ENCODE measurements at regions not wholly inside any gene's neighbourhood (a gene's known extent, or its start where the extent isn't known, plus 50 kb on each side); places are given as distances from the start of the nearest gene placed in this dataset.

DNA sequence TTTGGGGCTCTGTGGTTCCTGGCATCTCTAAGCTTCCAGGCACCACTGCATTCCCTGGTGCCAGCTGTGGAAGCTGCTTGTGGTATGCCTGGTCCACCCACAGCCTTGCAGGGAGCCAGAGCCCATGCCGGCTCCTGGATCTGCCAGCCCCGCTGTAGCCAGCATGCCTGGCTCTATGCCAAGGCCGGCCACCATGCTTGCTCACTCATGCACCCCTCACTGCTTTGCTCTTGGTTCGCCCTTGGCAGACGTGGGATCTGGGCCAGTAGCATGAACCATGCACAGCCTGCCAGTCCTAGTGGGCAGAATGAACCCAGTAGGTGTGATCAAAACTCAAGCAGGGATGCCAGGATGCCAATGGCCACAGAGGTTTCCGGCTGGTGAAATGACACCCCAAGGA lies 634.2 kb upstream of the TMEFF2 start:
- TF ChIP-seq EZH2 (IDR thresholded peaks at IDR 0.05; ENCODE audit: insufficient read depth, low read length), result no peak
- TF ChIP-seq, protein P1, sequence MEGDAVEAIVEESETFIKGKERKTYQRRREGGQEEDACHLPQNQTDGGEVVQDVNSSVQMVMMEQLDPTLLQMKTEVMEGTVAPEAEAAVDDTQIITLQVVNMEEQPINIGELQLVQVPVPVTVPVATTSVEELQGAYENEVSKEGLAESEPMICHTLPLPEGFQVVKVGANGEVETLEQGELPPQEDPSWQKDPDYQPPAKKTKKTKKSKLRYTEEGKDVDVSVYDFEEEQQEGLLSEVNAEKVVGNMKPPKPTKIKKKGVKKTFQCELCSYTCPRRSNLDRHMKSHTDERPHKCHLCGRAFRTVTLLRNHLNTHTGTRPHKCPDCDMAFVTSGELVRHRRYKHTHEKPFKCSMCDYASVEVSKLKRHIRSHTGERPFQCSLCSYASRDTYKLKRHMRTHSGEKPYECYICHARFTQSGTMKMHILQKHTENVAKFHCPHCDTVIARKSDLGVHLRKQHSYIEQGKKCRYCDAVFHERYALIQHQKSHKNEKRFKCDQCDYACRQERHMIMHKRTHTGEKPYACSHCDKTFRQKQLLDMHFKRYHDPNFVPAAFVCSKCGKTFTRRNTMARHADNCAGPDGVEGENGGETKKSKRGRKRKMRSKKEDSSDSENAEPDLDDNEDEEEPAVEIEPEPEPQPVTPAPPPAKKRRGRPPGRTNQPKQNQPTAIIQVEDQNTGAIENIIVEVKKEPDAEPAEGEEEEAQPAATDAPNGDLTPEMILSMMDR (IDR thresholded peaks at IDR 0.05; ENCODE audit: insufficient read depth, low read depth, low read length), result no peak
